ENCODE measurements at regions not wholly inside any gene's neighbourhood (a gene's known extent, or its start where the extent isn't known, plus 50 kb on each side); places are given as distances from the start of the nearest gene placed in this dataset.

DNA sequence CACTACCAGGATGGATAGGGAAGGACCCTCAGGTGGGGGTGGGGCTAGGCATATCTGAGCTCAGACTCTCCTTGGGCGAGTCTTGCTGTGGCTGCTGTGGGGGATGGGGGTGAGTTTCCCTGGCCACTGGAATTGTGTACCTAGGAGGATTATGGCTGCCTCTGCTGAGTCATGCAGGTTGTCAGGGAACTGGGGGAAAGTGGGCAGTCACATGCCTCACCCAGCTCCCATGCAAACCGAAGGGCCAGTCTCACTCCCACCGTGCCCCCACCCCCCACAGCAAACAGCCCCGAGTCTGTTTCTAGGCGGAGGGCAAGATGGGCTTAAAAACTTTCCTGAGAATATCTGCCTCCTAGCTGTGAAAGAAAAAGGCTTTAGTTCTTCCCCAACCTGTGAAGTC lies 210.3 kb upstream of the FERMT1 start:
- Histone ChIP-seq H3K4me3 (replicated peaks in 1 of 2; ENCODE audit: low read depth in 1 of 2, low read length in 2 of 2) (no peak overlapping the region), H3K9me2 (ENCODE audit: insufficient read depth) (no peaks in the 10 kb centered on the region), H3K9ac (ENCODE audit: low read length) (no peak overlapping the region), H3K4me2 (ENCODE audit: low read length) (no peak overlapping the region), H4K20me1 (ENCODE audit: insufficient read depth) (no peaks in the 10 kb centered on the region), H3K9me3 (ENCODE audit: control insufficient read depth in 1 of 2, insufficient read depth in 1 of 2, low read depth in 1 of 2, low read length in 2 of 2) (no peaks in the 10 kb centered on the region), H3K27ac (ENCODE audit: low read depth, low read length) (no peak overlapping the region), H3K36me3 (ENCODE audit: control insufficient read depth in 1 of 2, insufficient read depth in 2 of 2, low read length in 2 of 2) (no peaks in the 10 kb centered on the region), H3K4me1 (ENCODE audit: control insufficient read depth in 1 of 2, insufficient read depth in 2 of 2, low read length in 2 of 2) (no peaks in the 10 kb centered on the region), H2AFZ (ENCODE audit: low read depth, low read length, poor library complexity, severe bottlenecking) (no peak overlapping the region), H3K79me2 (ENCODE audit: insufficient read depth, low read length) (no peaks in the 10 kb centered on the region), H3K27me3 (ENCODE audit: insufficient read depth, low read length) (no peaks in the 10 kb centered on the region)
- no TSS peak for BruUV-seq (replicated peaks)
- ChIA-PET CTCF (no interaction called here), RAD21 (ENCODE audit: low non-redundant PET in 1 of 2, low total read pairs in 2 of 2, uncharacterized antibody in 2 of 2, unreplicated experiment in 2 of 2) (no interaction called here), POLR2A (no interaction called here)
- TF ChIP-seq FOSL1 (IDR thresholded peaks at IDR 0.05; ENCODE audit: low read depth), result no peak
- no peak for TF ChIP-seq JUND (IDR thresholded peaks at IDR 0.05)
- TF ChIP-seq EZH2phosphoT487 (IDR thresholded peaks at IDR 0.05; ENCODE audit: borderline replicate concordance), result no peak
- no peak for TF ChIP-seq CEBPB (IDR thresholded peaks at IDR 0.05; ENCODE audit: low read depth)
- TF ChIP-seq ELF1 (IDR thresholded peaks at IDR 0.05; ENCODE audit: borderline replicate concordance, low read depth), result no peak
- TF ChIP-seq, protein P1, sequence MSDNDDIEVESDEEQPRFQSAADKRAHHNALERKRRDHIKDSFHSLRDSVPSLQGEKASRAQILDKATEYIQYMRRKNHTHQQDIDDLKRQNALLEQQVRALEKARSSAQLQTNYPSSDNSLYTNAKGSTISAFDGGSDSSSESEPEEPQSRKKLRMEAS (IDR thresholded peaks at IDR 0.05), result no peak
- TF ChIP-seq, protein P2, sequence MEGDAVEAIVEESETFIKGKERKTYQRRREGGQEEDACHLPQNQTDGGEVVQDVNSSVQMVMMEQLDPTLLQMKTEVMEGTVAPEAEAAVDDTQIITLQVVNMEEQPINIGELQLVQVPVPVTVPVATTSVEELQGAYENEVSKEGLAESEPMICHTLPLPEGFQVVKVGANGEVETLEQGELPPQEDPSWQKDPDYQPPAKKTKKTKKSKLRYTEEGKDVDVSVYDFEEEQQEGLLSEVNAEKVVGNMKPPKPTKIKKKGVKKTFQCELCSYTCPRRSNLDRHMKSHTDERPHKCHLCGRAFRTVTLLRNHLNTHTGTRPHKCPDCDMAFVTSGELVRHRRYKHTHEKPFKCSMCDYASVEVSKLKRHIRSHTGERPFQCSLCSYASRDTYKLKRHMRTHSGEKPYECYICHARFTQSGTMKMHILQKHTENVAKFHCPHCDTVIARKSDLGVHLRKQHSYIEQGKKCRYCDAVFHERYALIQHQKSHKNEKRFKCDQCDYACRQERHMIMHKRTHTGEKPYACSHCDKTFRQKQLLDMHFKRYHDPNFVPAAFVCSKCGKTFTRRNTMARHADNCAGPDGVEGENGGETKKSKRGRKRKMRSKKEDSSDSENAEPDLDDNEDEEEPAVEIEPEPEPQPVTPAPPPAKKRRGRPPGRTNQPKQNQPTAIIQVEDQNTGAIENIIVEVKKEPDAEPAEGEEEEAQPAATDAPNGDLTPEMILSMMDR (IDR thresholded peaks at IDR 0.05 in 2 of 3, conservative IDR thresholded peaks at IDR 0.05 in 1 of 3; ENCODE audit: borderline replicate concordance in 1 of 3, insufficient read depth in 1 of 3, low read depth in 2 of 3, low read length in 2 of 3), result no peak
- TF ChIP-seq POLR2A (IDR thresholded peaks at IDR 0.05; ENCODE audit: borderline replicate concordance, extremely low read depth, insufficient read depth, insufficient read length), result no peak
- TF ChIP-seq, protein P3, sequence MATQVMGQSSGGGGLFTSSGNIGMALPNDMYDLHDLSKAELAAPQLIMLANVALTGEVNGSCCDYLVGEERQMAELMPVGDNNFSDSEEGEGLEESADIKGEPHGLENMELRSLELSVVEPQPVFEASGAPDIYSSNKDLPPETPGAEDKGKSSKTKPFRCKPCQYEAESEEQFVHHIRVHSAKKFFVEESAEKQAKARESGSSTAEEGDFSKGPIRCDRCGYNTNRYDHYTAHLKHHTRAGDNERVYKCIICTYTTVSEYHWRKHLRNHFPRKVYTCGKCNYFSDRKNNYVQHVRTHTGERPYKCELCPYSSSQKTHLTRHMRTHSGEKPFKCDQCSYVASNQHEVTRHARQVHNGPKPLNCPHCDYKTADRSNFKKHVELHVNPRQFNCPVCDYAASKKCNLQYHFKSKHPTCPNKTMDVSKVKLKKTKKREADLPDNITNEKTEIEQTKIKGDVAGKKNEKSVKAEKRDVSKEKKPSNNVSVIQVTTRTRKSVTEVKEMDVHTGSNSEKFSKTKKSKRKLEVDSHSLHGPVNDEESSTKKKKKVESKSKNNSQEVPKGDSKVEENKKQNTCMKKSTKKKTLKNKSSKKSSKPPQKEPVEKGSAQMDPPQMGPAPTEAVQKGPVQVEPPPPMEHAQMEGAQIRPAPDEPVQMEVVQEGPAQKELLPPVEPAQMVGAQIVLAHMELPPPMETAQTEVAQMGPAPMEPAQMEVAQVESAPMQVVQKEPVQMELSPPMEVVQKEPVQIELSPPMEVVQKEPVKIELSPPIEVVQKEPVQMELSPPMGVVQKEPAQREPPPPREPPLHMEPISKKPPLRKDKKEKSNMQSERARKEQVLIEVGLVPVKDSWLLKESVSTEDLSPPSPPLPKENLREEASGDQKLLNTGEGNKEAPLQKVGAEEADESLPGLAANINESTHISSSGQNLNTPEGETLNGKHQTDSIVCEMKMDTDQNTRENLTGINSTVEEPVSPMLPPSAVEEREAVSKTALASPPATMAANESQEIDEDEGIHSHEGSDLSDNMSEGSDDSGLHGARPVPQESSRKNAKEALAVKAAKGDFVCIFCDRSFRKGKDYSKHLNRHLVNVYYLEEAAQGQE (IDR thresholded peaks at IDR 0.05; ENCODE audit: low read depth), result no peak
- TF ChIP-seq RAD21 (IDR thresholded peaks at IDR 0.05; ENCODE audit: low read depth), result no peak
- no peak for TF ChIP-seq TCF7L2 (IDR thresholded peaks at IDR 0.05; ENCODE audit: borderline replicate concordance, extremely low read depth, insufficient read depth, insufficient read length)
- TF ChIP-seq SRF (IDR thresholded peaks at IDR 0.05; ENCODE audit: low read depth), result no peak
- TF ChIP-seq ZNF274 (IDR thresholded peaks at IDR 0.05; ENCODE audit: low read depth, low read length), result no peak
- TF ChIP-seq CBX3 (IDR thresholded peaks at IDR 0.05; ENCODE audit: low read depth), result no peak
- no peak for TF ChIP-seq POLR2AphosphoS5 (IDR thresholded peaks at IDR 0.05; ENCODE audit: low read depth, low read length)
- no peak for TF ChIP-seq SIN3A (IDR thresholded peaks at IDR 0.05; ENCODE audit: low read depth)
- TF ChIP-seq EZH2 (IDR thresholded peaks at IDR 0.05), result no peak
- TF ChIP-seq EGR1 (IDR thresholded peaks at IDR 0.05; ENCODE audit: low read depth), result no peak
- TF ChIP-seq, protein P4, sequence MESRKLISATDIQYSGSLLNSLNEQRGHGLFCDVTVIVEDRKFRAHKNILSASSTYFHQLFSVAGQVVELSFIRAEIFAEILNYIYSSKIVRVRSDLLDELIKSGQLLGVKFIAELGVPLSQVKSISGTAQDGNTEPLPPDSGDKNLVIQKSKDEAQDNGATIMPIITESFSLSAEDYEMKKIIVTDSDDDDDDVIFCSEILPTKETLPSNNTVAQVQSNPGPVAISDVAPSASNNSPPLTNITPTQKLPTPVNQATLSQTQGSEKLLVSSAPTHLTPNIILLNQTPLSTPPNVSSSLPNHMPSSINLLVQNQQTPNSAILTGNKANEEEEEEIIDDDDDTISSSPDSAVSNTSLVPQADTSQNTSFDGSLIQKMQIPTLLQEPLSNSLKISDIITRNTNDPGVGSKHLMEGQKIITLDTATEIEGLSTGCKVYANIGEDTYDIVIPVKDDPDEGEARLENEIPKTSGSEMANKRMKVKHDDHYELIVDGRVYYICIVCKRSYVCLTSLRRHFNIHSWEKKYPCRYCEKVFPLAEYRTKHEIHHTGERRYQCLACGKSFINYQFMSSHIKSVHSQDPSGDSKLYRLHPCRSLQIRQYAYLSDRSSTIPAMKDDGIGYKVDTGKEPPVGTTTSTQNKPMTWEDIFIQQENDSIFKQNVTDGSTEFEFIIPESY (IDR thresholded peaks at IDR 0.05; ENCODE audit: extremely low read depth, insufficient replicate concordance, low read length), result no peak
- TF ChIP-seq, protein P5, sequence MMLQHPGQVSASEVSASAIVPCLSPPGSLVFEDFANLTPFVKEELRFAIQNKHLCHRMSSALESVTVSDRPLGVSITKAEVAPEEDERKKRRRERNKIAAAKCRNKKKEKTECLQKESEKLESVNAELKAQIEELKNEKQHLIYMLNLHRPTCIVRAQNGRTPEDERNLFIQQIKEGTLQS (IDR thresholded peaks at IDR 0.05), result no peak
- ATAC-seq, result no peak
- no peak for DNase-seq (ENCODE audit: low read depth, low spot score)
- intact Hi-C loops (cut with micrococcal nuclease), result no loop called here

Measured in HCT116 (cell line).